HFFc6 (cell line): ENCODE measurements at regions not wholly inside any gene's neighbourhood (a gene's known extent, or its start where the extent isn't known, plus 50 kb on each side); places are given as distances from the start of the nearest gene placed in this dataset.
"Not testable (repeated sequence)": the region's sequence is repeated elsewhere in the genome, so short reads cannot be mapped to it uniquely, and the experiment has no call there.

ENCODE experiments used
- DNase-seq: peaks from one replicate; pipeline ENCODE4 v3.0.0-alpha.2; 2018
- H3K27ac Mint-ChIP-seq: 2 replicates; pipeline ENCODE4 v1.8.0; 2020; ENCODE audit warnings: mild to moderate bottlenecking, mixed read lengths
- H3K27me3 Mint-ChIP-seq: 2 replicates; pipeline ENCODE4 v1.8.0; 2021; ENCODE audit warnings: mild to moderate bottlenecking, moderate library complexity, mixed read lengths; ENCODE audit not compliant: insufficient read depth
- H3K36me3 Mint-ChIP-seq: 2 replicates; pipeline ENCODE4 v1.8.0; 2021; ENCODE audit warnings: low read depth, mixed read lengths
- H3K4me1 Mint-ChIP-seq: 2 replicates; pipeline ENCODE4 v1.8.0; 2020; ENCODE audit warnings: low read depth, mixed read lengths
- H3K4me3 Mint-ChIP-seq: 2 replicates; pipeline ENCODE4 v1.8.0; 2020; ENCODE audit warnings: mild to moderate bottlenecking, moderate library complexity, mixed read lengths
- H3K9me3 Mint-ChIP-seq: 2 replicates; pipeline ENCODE4 v1.8.0; 2020; ENCODE audit warnings: mild to moderate bottlenecking, mixed read lengths

DNA sequence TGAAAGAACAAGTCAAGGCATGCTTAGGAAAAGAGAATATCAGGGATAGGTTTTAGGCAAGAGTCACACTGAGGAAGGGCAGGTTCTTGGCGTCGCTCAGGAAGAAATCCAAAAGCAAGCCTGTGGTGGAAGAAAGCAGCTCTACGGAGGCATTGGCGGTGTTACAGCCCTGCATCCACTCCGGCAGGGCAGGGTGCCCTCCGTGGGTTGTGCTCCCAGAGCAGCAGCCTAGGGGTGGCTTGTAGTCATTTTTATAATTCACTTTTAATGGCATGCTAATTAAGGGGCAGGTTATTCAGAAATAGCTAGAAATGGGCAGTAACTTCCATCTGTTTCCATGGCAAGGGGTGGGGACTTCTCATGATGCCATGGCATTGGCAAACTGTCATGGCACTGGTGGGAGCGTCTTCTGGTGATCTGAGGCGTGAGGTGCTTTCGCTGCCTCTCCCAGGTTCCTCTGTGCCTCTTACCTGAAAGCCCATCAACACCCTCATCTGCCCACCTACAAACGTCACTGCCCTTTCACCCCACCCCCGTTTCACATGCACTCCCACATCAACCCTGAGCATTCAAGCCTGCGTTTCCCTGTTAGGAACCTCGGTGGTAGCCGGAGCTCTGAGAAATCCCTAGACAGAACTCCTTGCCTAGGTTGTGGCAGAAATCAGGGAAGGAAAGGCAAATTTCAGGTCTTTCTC, 1763.8 kb upstream of the TPTE start:
- not testable (repeated sequence) for H3K4me3 Mint-ChIP-seq, DNase-seq, H3K36me3 Mint-ChIP-seq, H3K4me1 Mint-ChIP-seq, H3K27me3 Mint-ChIP-seq, H3K27ac Mint-ChIP-seq
- peaks cover 50% of the 10 kb centered on the region for H3K9me3 Mint-ChIP-seq

DNA sequence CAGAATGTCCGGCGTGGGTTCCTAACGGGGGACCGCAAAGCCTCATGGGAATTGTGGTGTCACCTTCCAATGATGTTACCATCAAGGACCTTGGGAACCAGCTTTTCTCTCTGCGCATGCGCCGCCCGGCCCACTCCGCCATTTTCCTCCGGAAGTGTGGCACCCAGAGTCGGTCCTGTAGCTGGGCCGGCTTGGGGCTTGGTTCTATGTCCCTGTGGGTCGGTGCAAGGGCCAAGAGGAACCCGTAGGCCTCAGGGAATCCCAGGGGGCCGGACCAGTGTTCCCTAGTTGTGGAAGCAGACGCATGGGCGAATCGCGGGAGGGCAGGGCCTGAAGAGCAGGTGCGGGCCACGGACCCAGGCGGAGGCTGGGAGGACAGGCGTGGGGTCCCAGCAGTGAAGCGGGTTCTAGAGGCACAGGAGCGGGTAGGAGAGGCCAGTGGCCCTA, 1762.4 kb upstream of the TPTE start:
- not testable (repeated sequence) for H3K36me3 Mint-ChIP-seq, DNase-seq, H3K27ac Mint-ChIP-seq, H3K4me1 Mint-ChIP-seq, H3K27me3 Mint-ChIP-seq, H3K4me3 Mint-ChIP-seq
- peaks cover 58% of the 10 kb centered on the region for H3K9me3 Mint-ChIP-seq

GRCh38 chr21:8762241-8762640, 1759.1 kb upstream of the TPTE start:
- H3K27me3 Mint-ChIP-seq, H3K36me3 Mint-ChIP-seq, H3K4me1 Mint-ChIP-seq, H3K4me3 Mint-ChIP-seq, H3K27ac Mint-ChIP-seq, DNase-seq: not testable (repeated sequence)
- peaks cover 61% of the 10 kb centered on the region for H3K9me3 Mint-ChIP-seq

GRCh38 chr21:8764416-8764815, 1757.0 kb upstream of the TPTE start:
- H3K4me3 Mint-ChIP-seq, H3K27ac Mint-ChIP-seq, H3K27me3 Mint-ChIP-seq, H3K36me3 Mint-ChIP-seq, H3K4me1 Mint-ChIP-seq, DNase-seq: not testable (repeated sequence)
- peaks cover 40% of the 10 kb centered on the region for H3K9me3 Mint-ChIP-seq

GRCh38 chr21:8766142-8766541, 1755.2 kb upstream of the TPTE start:
- H3K4me1 Mint-ChIP-seq, H3K27ac Mint-ChIP-seq, DNase-seq, H3K36me3 Mint-ChIP-seq, H3K4me3 Mint-ChIP-seq, H3K27me3 Mint-ChIP-seq: not testable (repeated sequence)
- peaks cover 41% of the 10 kb centered on the region for H3K9me3 Mint-ChIP-seq

DNA sequence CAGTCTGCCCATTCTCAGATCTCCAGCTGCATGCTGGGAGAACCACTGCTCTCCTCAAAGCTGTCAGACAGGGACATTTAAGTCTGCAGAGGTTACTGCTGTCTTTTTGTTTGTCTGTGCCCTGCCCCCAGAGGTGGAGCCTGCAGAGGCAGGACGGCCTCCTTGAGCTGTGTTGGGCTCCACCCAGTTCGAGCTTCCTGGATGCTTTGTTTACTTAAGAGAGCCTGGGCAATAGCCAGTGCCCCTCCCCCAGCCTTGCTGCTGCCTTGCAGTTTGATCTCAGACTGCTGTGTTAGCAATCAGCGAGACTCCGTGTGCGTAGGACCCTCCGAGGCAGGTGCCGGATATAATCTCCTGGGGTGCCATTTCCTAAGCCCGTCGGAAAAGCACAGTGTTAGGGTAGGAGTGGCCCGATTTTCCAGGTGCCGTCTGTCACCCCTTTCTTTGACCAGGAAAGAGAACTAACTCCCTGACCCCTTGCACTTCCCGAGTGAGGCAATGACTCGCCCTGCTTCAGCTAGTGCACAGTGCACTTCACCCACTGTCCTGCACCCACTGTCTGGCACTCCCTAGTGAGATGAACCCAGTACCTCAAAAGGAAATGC, 1748.4 kb upstream of the TPTE start:
- H3K9me3 Mint-ChIP-seq, result peaks cover 23% of the 10 kb centered on the region
- not testable (repeated sequence) for H3K4me1 Mint-ChIP-seq, H3K27ac Mint-ChIP-seq, DNase-seq, H3K4me3 Mint-ChIP-seq, H3K27me3 Mint-ChIP-seq, H3K36me3 Mint-ChIP-seq

GRCh38 chr21:8775591-8776215, 1745.7 kb upstream of the TPTE start:
- H3K27me3 Mint-ChIP-seq, result not testable (repeated sequence)

GRCh38 chr21:8777260-8777659, 1744.1 kb upstream of the TPTE start:
- H3K27me3 Mint-ChIP-seq, H3K4me3 Mint-ChIP-seq, DNase-seq, H3K4me1 Mint-ChIP-seq, H3K27ac Mint-ChIP-seq, H3K36me3 Mint-ChIP-seq: not testable (repeated sequence)
- peaks cover 28% of the 10 kb centered on the region for H3K9me3 Mint-ChIP-seq

More at GRCh38 chr21:8775591-8776215, 1745.7 kb upstream of the TPTE start:
- H3K9me3 Mint-ChIP-seq, result peaks cover 32% of the 10 kb centered on the region
- not testable (repeated sequence) for H3K36me3 Mint-ChIP-seq, H3K4me3 Mint-ChIP-seq, H3K4me1 Mint-ChIP-seq, DNase-seq, H3K27ac Mint-ChIP-seq

GRCh38 chr21:8778323-8779085, 1742.9 kb upstream of the TPTE start:
- H3K4me1 Mint-ChIP-seq, H3K4me3 Mint-ChIP-seq, H3K27ac Mint-ChIP-seq, H3K36me3 Mint-ChIP-seq, DNase-seq, H3K27me3 Mint-ChIP-seq: not testable (repeated sequence)
- peaks cover 28% of the 10 kb centered on the region for H3K9me3 Mint-ChIP-seq

- H3K4me1 Mint-ChIP-seq, DNase-seq, H3K36me3 Mint-ChIP-seq, H3K4me3 Mint-ChIP-seq, H3K27ac Mint-ChIP-seq, H3K27me3 Mint-ChIP-seq, H3K9me3 Mint-ChIP-seq: not testable (repeated sequence)
Observed at GRCh38 chr21:8812840-8813239, 1708.5 kb upstream of the TPTE start.

DNA sequence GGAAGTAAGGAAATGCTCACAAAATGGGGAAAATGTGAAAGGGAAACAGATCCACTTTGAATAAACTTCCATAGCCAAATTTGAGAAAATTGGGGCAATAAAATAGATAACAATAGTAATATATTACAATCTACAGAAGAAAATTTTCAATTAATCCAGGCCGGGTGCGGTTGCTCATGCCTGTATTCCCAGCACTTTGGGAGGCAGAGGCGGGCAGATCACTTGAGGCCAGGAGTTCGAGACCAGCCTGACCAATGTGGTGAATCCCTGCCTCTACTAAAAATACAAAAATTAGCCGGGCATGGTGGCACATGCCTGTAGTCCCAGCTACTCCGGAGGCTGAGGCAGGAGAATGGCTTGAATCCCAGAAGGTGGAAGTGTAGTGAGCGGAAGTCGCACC, 1687.1 kb upstream of the TPTE start:
- not testable (repeated sequence) for H3K36me3 Mint-ChIP-seq, H3K27me3 Mint-ChIP-seq, H3K9me3 Mint-ChIP-seq, DNase-seq, H3K4me1 Mint-ChIP-seq, H3K4me3 Mint-ChIP-seq, H3K27ac Mint-ChIP-seq
